ENCODE measurements at regions not wholly inside any gene's neighbourhood (a gene's known extent, or its start where the extent isn't known, plus 50 kb on each side); places are given as distances from the start of the nearest gene placed in this dataset.

- TF ChIP-seq EZH2phosphoT487 (IDR thresholded peaks at IDR 0.05; ENCODE audit: insufficient read depth, low read depth) (no peak), EZH2 (IDR thresholded peaks at IDR 0.05; ENCODE audit: insufficient read depth, poor library complexity, severe bottlenecking) (no peak)
Measured at GRCh38 chr3:78317774-78318173, 1277.9 kb downstream of the ROBO2 start.

All from GM23248 (cell line).